ENCODE measurements at regions not wholly inside any gene's neighbourhood (a gene's known extent, or its start where the extent isn't known, plus 50 kb on each side); places are given as distances from the start of the nearest gene placed in this dataset.

DNA sequence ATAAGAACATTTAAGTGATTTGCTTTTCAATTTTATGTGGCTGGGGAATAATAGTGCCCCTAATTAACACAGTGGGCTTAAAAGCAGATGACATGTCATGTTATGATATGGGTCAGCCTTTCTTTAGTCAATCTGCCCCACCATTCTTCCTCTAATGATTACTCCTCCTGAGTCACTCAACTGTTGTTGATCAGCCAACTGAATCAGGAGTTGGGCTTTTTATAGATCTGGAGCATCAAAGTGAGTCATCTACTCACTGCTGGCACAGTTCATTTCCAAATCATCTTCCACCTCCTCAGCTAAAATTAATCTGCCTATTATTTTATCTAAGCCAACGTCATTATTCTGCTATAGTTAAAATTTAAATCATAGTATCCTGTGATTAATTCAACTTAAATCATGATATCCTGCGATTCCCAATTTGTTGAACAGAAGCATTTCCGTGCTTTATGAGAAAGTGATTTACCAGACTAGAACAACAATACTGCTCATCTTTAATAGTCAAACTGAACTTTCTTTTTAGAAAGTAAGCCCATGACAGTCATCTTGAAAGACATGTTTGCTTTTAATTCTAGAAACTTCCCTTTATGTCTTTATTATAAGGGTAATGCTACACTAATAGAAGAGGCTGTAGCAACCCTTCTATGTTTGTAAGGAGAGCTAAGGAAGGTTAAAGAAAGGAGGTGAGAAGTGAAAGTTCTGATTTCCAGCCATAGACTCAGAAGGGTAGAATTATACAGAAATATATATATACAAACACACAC is 551.4 kb downstream of the TBC1D4 start:
- no peak for DNase-seq

- no peak for DNase-seq
These were observed 552.5 kb downstream of the TBC1D4 start for GRCh38 chr13:74929436-74929835.

- DNase-seq, result no peak
These were observed 554.1 kb downstream of the TBC1D4 start for GRCh38 chr13:74927823-74928222.

- DNase-seq, result no peak
These were observed 559.0 kb downstream of the TBC1D4 start for GRCh38 chr13:74922963-74923362.

DNA sequence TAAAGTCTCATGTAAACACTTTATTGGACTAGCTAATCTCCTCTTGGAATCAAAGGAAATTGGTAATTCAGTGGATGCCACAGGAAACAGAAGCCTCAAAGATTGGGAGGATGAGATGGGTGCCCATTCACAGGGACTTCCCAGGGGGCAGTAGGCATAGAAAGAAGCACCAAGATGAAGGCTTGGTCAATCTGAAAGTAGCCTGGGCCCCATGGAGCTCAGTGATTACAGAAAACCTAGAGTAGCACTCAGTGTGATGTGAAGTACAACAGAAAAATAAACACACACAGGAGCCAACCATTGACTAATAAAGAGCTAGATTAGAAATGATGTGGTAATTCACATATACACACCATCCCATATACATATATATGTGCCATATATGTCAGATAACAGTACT is 560.6 kb downstream of the TBC1D4 start:
- no peak for DNase-seq

GRCh38 chr13:74920920-74921319 is 561.0 kb downstream of the TBC1D4 start:
- DNase-seq, result no peak

DNA sequence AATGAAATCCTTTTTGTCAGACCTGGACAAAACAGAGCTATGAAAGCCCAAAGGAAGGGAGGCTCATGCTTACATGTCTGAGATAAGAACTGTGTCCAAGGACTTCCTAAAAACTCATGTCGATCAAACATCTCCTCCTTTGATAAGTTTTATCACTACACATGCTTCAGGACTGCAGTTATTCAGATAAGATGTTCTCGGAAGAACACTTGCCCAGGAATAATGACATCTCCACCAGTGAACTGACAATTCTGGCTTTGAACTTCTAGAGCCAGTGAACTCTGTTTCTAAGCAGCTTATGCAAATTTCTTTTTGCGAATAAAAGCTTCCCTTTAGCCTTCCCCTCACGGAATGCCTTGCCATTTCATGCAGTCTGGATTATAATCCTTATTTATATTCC is 561.6 kb downstream of the TBC1D4 start:
- no peak for DNase-seq

DNA sequence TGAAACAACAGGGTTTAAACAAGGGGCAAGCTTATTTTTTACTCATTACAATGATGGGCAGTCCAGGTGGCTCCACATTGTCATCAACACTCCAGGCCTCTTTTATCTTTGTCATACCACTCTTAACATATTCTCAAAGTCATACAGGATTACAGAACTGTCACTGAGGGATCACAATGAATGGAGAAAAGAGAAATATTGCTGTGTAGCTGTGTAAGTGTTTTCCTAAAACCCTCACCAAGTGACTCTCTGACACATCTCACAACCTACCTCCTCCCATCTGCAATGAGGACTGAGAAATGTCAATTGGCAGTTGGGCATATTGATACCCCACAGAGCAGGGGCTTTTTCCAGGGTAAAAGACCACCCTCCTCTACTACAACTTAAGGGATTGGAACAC is 562.1 kb downstream of the TBC1D4 start:
- no peak for DNase-seq

DNA sequence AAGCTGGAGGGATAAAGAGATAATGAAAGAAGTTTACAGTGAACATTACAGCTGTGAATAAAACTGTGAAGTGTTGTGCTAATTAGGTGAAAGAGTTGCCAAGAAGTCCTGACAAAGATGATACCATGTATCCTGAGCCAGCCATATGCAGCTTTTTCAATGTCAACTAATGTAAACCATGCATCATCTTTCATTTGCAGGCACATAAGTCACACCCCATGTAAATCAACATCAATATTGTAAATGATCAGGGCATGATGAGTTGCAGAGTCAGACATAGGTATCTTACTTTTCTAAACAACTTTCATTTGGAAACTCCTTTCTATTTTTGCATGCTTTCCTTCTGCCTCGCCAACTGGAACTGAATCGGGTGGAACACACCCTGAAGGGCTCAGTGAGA is 569.1 kb downstream of the TBC1D4 start:
- DNase-seq, result no peak

- DNase-seq, result no peak
These were observed 571.6 kb downstream of the TBC1D4 start for GRCh38 chr13:74910415-74910814.

DNA sequence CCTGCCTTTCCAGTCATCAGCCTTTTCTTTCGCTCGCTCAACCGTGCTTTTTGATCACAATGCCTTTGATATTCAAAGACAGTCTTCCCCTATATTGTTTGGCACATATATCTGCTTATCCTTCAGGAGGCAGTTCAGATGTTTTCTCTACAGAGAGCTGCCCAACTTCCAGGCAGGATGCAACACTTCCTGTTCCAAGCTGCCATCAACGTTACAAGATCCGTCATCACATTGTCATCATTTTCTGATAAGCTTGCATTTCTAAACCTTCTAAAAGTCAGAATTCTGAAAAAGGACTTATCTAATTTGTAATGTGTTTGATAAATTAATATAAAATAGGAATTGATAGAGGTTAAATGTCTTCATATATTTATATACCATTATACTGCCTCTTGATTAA is 574.2 kb downstream of the TBC1D4 start:
- DNase-seq, result no peak

- DNase-seq, result no peak
These were observed 577.4 kb downstream of the TBC1D4 start for GRCh38 chr13:74904556-74904955.

DNA sequence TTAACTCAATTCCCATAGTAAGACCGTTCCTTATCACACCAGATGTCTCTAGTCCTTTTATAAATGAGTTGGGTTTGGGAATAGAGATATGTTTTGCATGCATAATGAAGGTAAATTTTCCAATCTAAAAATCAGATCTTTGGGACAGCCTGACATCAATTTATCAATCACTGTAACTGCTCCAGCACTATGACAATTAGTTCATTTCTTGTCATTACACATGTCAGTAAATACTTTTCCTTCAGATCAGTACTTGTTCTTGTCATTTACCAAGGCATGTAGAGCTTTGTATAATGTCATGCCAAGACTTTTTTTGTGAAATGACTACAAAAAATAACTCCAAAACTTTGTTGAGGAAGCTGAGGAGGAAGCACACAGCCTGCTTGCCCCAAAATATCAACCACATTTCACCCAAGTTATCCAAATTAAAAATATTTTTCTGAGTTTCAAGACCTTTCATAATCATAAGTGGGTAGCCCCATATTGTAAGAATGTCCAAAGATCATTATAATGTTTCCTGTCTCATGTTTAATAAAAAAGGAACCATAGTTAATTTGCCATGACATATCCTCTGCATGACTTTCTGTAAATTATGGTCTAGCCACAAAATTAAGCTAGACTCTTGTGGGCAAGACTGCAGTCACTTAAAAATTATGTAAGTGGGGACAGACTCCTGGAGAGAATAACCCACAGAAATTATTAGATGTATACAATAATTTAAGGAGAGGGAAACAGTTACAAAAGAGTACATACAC is 586.8 kb downstream of the TBC1D4 start:
- DNase-seq, result no peak

DNA sequence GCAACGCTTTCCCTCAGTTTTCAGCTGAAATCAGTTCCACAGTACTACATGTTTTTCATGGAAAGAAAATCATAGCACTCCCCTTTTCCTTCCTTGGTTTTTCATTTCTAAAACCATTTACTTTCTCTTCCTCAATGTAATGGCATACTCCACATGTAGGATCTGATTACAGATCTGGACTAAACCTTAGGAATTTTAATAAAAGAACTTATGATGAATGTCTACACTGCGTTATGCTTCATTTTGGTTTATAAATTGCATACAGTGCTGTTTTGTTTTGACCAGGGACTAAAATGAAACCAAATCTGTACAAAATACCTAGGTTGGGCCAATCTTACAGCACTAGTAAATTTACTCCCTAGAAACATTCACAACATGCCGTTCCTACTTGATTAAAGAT is 589.9 kb downstream of the TBC1D4 start:
- no peak for DNase-seq

DNA sequence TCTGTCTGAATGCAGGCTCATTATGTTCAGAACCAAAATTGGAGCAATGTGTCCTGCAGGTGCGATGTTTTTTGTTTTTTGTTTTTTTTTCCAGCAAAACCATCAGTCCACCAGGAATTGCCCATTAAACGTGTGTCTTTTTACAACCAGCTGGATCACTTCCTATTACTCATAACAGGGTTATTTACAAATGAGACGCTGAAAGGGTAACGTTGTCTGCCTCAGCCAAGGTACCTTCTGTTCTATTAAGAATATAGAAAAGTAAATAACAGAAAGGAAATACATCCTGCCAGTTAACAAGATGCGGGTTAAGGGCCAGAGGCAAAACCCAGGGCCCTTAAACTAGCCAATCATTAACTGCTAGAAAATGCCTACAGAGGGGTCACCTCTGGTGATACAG is 590.4 kb downstream of the TBC1D4 start:
- DNase-seq, result peak; percentile 15

GRCh38 chr13:74889321-74889720 is 592.6 kb downstream of the TBC1D4 start:
- DNase-seq, result peak; percentile 14

GRCh38 chr13:74886502-74886901 is 595.5 kb downstream of the TBC1D4 start:
- no peak for DNase-seq

- DNase-seq, result no peak
These were observed 598.1 kb downstream of the TBC1D4 start for GRCh38 chr13:74883834-74884233.

GRCh38 chr13:74871369-74872070 is 610.4 kb downstream of the TBC1D4 start:
- DNase-seq, result no peak

DNA sequence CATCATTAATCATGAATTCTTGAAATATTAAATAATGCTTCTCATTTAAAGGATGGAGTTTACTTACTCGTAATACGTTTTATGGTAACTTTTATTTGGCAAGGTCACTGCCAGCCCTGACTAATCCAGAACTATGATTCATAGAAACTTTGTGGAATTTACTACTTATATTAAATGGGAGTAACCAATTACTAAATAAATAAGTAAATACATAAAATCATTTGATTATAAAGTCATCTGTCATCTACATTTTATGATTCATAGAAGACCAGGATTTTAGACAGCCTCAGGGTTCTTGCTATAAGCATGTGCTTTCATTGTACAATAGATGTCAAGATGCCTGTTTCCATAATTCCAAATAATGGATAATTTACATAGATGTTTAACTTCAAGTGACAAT is 611.1 kb downstream of the TBC1D4 start:
- DNase-seq, result no peak

DNA sequence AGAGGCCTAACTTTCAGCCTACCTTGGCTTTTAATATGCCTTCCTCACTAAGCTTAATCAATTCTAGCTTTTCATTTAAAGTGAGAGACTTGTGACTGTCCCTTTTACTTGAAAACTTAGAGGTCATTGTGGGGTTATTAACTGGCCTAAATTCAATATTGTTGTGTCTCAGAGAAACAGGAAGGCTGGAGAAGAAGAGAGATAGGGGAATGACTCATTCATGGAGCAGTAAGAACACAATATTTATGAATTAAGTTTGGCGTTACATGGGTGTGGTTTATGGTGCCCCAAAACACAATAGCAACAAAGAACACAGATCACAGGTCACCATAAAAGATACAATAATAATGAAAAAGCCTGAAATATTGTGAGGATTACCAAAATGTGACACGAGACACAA is 612.1 kb downstream of the TBC1D4 start:
- DNase-seq, result no peak

GRCh38 chr13:74868049-74868448 is 613.9 kb downstream of the TBC1D4 start:
- DNase-seq, result no peak

DNA sequence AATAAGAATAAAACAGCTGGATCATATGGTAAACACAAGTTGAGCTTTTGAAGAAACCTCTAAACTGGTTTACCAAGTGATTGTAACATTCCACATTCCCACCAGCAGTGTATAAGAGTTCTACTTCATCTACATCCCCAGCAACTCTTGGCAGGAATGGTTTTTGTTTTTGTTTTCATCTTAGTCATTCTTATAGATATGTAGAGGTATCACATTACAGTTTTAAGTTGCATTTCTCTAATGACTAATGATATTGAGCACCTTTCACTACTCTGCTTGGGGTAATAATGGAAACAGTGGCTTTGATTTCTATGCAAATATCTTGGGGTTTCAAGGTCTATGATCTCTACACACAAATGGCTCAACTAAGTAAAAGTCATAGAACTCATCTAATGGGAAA is 614.5 kb downstream of the TBC1D4 start:
- DNase-seq, result no peak

DNA sequence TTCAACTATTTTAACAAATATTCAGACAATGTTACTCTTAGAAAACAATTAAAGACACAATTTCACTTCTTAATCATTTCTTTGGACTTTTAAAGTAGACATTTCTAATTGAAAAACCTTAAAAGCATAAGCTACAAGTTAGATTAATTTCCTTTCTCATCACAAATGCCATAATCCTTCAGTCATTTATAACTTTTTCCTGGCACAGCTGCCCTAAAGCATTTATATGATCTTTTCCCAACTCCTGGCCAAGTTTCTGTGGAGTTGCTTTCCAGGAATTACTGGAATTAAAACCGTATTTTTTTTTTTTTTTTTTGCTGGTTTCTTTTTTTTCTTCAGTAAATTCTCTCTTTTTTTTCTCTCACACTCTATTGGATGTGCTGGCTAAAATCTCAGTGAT is 615.9 kb downstream of the TBC1D4 start:
- DNase-seq, result no peak
